ENCODE measurements at regions not wholly inside any gene's neighbourhood (a gene's known extent, or its start where the extent isn't known, plus 50 kb on each side); places are given as distances from the start of the nearest gene placed in this dataset.

GRCh38 chr17:65294181-65294719 is 157.1 kb downstream of the RGS9 start:
- TF ChIP-seq, protein P1, sequence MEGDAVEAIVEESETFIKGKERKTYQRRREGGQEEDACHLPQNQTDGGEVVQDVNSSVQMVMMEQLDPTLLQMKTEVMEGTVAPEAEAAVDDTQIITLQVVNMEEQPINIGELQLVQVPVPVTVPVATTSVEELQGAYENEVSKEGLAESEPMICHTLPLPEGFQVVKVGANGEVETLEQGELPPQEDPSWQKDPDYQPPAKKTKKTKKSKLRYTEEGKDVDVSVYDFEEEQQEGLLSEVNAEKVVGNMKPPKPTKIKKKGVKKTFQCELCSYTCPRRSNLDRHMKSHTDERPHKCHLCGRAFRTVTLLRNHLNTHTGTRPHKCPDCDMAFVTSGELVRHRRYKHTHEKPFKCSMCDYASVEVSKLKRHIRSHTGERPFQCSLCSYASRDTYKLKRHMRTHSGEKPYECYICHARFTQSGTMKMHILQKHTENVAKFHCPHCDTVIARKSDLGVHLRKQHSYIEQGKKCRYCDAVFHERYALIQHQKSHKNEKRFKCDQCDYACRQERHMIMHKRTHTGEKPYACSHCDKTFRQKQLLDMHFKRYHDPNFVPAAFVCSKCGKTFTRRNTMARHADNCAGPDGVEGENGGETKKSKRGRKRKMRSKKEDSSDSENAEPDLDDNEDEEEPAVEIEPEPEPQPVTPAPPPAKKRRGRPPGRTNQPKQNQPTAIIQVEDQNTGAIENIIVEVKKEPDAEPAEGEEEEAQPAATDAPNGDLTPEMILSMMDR (IDR thresholded peaks at IDR 0.05; ENCODE audit: borderline replicate concordance, extremely low read depth, low read length, poor library complexity, severe bottlenecking): peak; percentile 96
- no peak for TF ChIP-seq EZH2 (IDR thresholded peaks at IDR 0.05; ENCODE audit: borderline replicate concordance, low read depth, low read length, severe bottlenecking)

Measured in DND-41 (cell line).